ENCODE measurements at regions not wholly inside any gene's neighbourhood (a gene's known extent, or its start where the extent isn't known, plus 50 kb on each side); places are given as distances from the start of the nearest gene placed in this dataset.

GRCh38 chr7:109834851-109835250 is 1256.1 kb upstream of the LRRN3 start:
- DNase-seq (ENCODE audit: low read depth) = no peak
- H3K4me3 ChIP-seq (ENCODE audit: low read depth, low read length) = no peak overlapping the region
- TF ChIP-seq CTCF (conservative IDR thresholded peaks at IDR 0.05; ENCODE audit: low read depth, low read length) = no peak

- no peak for DNase-seq (ENCODE audit: low read depth)
- no peak overlapping the region for H3K4me3 ChIP-seq (ENCODE audit: low read depth, low read length)
- no peak for TF ChIP-seq CTCF (conservative IDR thresholded peaks at IDR 0.05; ENCODE audit: low read depth, low read length)
These were observed 1255.3 kb upstream of the LRRN3 start for GRCh38 chr7:109835577-109835976.

- H3K4me3 ChIP-seq (ENCODE audit: low read depth, low read length) = no peak overlapping the region
- DNase-seq (ENCODE audit: low read depth) = no peak
- no peak for TF ChIP-seq CTCF (conservative IDR thresholded peaks at IDR 0.05; ENCODE audit: low read depth, low read length)
These were observed 1254.9 kb upstream of the LRRN3 start for GRCh38 chr7:109836016-109836415.

- no peak for TF ChIP-seq CTCF (conservative IDR thresholded peaks at IDR 0.05; ENCODE audit: low read depth, low read length)
- no peak overlapping the region for H3K4me3 ChIP-seq (ENCODE audit: low read depth, low read length)
- DNase-seq (ENCODE audit: low read depth) = no peak
These were observed 1248.5 kb upstream of the LRRN3 start for GRCh38 chr7:109842386-109842785.

- peak; percentile 60 for TF ChIP-seq CTCF (conservative IDR thresholded peaks at IDR 0.05; ENCODE audit: low read depth, low read length)
- DNase-seq (ENCODE audit: low read depth) = peak; percentile 41
These were observed 1246.6 kb upstream of the LRRN3 start for GRCh38 chr7:109844362-109844761.

GRCh38 chr7:109864230-109864629 is 1226.7 kb upstream of the LRRN3 start:
- TF ChIP-seq CTCF (conservative IDR thresholded peaks at IDR 0.05; ENCODE audit: low read depth, low read length) = no peak
- no peak for DNase-seq (ENCODE audit: low read depth)

More at GRCh38 chr7:109844362-109844761, 1246.6 kb upstream of the LRRN3 start:
- no peak overlapping the region for H3K4me3 ChIP-seq (ENCODE audit: low read depth, low read length)

GRCh38 chr7:109868215-109868860 is 1222.6 kb upstream of the LRRN3 start:
- peak; percentile 1 for DNase-seq (ENCODE audit: low read depth)
- H3K4me3 ChIP-seq (ENCODE audit: low read depth, low read length) = no peak overlapping the region
- no peak for TF ChIP-seq CTCF (conservative IDR thresholded peaks at IDR 0.05; ENCODE audit: low read depth, low read length)

More at GRCh38 chr7:109864230-109864629, 1226.7 kb upstream of the LRRN3 start:
- H3K4me3 ChIP-seq (ENCODE audit: low read depth, low read length) = no peak overlapping the region
